ENCODE measurements at regions not wholly inside any gene's neighbourhood (a gene's known extent, or its start where the extent isn't known, plus 50 kb on each side); places are given as distances from the start of the nearest gene placed in this dataset.
A peak's percentile ranks its signal among the peaks of the same experiment; 100 is the strongest.

DNA sequence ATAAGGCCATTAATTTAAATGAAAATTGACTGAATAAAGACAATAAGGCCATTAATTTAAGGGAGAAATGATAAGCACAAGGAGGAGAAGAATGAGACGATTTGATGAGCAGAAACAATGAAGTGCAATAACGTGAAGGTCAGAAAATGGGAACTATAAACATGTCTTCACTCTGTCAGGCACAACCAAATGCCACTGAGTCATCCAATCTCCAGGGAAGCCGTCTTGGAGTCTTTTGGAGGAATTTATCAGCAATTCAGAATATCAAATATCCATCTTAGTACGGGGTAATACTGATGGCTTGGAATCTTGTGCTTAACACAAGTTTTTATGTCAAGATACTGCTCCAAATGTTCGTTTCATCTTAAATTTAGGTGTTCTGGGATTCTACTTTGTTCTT lies 159.9 kb downstream of the CAPZA3 start:
- H3K4me3 ChIP-seq (ENCODE audit: low read length): no peak overlapping the region
- no peak for DNase-seq (ENCODE audit: low read depth)
- TF ChIP-seq, protein P1, sequence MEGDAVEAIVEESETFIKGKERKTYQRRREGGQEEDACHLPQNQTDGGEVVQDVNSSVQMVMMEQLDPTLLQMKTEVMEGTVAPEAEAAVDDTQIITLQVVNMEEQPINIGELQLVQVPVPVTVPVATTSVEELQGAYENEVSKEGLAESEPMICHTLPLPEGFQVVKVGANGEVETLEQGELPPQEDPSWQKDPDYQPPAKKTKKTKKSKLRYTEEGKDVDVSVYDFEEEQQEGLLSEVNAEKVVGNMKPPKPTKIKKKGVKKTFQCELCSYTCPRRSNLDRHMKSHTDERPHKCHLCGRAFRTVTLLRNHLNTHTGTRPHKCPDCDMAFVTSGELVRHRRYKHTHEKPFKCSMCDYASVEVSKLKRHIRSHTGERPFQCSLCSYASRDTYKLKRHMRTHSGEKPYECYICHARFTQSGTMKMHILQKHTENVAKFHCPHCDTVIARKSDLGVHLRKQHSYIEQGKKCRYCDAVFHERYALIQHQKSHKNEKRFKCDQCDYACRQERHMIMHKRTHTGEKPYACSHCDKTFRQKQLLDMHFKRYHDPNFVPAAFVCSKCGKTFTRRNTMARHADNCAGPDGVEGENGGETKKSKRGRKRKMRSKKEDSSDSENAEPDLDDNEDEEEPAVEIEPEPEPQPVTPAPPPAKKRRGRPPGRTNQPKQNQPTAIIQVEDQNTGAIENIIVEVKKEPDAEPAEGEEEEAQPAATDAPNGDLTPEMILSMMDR (IDR thresholded peaks at IDR 0.05; ENCODE audit: insufficient read depth, low read depth, low read length, missing control alignments): no peak

DNA sequence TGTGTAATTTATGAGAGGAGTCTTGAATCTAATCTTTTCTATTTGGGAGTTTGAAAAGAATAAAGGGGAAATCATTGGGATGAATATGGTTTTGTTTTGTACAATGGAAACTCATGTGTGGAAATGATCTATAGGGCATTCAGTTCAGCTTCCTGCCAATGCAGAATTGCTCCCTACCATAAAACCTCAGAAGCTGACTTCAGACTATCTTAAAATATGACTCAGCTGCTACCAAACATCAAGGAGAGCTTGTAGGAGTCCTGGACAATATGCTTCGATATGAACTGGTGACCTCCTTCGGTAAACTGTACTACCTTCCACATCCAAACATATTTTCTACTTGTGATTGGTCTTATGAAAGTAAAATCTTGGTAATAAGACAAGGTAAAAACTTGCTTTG lies 160.6 kb downstream of the CAPZA3 start:
- no peak for DNase-seq (ENCODE audit: low read depth)
- TF ChIP-seq, protein P1 (IDR thresholded peaks at IDR 0.05; ENCODE audit: insufficient read depth, low read depth, low read length, missing control alignments): no peak
- H3K4me3 ChIP-seq (ENCODE audit: low read length): no peak overlapping the region

DNA sequence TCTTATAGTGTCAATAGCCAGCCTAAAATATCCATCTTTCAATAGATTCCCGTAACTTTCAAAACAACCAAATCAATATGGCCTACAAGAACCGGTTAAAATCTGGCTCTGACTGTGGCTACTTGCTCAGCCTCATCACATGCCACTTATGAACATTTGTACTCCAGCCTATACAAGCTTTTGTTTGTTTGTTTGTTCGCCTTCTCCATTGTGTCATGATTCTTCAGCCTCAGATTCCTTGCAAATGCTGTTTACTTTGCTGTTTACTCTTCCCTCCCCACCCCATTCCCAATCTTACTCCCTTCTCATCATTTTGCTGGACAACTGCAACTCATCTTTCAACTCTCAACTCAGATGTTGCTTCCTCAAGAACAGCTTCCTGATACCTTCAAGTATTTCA lies 161.2 kb downstream of the CAPZA3 start:
- H3K4me3 ChIP-seq (ENCODE audit: low read length): no peak overlapping the region
- TF ChIP-seq, protein P1 (IDR thresholded peaks at IDR 0.05; ENCODE audit: insufficient read depth, low read depth, low read length, missing control alignments): no peak
- no peak for DNase-seq (ENCODE audit: low read depth)

DNA sequence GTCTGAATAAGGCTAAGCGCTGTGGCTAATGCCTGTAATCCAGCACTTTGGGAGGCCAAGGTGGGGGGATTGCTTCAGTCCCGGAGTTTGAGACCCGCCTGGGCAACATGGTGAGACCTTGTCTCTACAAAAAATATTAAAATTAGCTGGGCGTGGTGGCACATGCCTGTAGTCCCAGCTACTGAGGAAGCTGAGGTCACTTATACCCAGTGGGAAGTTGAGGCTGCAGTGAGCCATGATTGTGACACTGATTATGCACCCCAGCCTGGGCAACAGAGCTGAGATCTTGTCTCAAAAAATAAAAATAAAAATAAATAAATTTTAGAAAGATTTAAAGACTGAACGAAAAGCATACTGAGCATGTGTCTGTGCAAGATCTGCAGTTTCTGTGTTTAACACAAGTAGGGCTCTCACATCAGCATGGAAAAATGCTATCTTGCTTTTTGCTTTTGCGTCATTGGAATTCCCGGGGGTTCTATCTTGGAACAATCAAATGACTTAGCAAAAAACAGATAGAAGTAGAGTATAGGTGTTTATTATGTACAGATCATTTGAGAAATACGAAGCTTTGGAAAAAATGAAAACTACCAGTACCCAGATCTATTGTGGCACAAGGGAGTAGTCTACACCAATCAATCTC lies 161.9 kb downstream of the CAPZA3 start:
- DNase-seq (ENCODE audit: low read depth): no peak
- H3K4me3 ChIP-seq (ENCODE audit: low read length): no peak overlapping the region
- TF ChIP-seq, protein P1 (IDR thresholded peaks at IDR 0.05; ENCODE audit: insufficient read depth, low read depth, low read length, missing control alignments): no peak

DNA sequence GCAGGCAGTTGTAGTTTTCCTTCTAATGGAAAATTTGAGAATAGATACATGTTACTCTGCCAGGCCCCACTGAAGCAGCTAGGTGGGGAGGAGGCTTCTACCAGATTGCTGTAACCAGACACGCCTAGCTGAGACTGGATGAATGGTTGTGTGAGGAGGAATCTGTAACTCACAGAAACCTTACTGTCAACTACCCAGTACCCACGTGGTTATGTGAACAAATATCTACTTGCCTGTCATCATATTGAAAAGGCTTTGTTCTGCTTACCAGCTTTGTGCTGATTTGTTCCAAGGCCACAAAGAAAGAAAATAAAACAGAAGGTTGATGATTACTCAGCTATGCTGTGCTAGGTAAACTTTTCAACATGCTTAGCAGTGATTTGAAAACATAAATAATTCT lies 167.2 kb downstream of the CAPZA3 start:
- TF ChIP-seq, protein P1 (IDR thresholded peaks at IDR 0.05; ENCODE audit: insufficient read depth, low read depth, low read length, missing control alignments): no peak
- peak; percentile 51 for DNase-seq (ENCODE audit: low read depth)
- H3K4me3 ChIP-seq (ENCODE audit: low read length): no peak overlapping the region

DNA sequence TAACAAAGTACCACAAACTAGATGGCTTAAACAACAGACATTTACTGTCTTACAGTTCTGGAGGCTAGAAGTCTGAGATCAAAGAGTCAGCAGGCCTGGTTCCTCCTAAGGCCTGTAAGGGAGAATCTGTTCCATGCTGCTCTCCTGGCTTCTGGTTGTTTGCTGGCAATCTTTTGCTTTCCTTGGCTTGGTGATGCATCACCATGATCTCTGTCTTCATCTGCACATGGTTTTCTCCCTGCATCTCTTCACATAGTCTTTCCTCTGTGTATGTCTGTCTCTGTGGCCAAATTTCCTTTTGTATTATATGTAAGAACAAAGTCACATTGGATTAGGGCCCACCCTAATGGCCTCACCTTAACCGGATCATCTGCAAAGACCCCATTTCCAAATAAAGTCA lies 168.5 kb downstream of the CAPZA3 start:
- no peak for DNase-seq (ENCODE audit: low read depth)
- TF ChIP-seq, protein P1 (IDR thresholded peaks at IDR 0.05; ENCODE audit: insufficient read depth, low read depth, low read length, missing control alignments): no peak
- no peak overlapping the region for H3K4me3 ChIP-seq (ENCODE audit: low read length)

DNA sequence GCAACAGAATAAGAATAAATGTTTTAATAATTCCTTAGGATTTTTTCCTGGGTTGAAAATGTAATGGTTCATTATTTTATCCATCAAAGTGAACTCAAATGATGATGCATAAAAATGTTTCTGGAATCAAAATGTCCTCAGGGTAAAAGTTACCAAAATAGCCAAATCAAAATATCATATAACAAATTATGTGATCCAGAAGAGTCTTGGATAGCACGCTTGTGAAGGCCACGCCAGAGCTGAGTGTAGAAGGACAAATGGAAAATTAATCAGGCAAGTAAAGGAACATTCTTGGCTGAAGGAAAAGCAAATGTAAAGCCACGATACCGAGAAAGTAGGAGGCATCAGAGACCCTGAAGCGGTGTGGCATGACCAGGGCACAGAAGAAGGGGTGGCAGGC lies 169.2 kb downstream of the CAPZA3 start:
- no peak for DNase-seq (ENCODE audit: low read depth)

More for the DNA sequence above, 169.2 kb downstream of the CAPZA3 start:
- TF ChIP-seq, protein P1 (IDR thresholded peaks at IDR 0.05; ENCODE audit: insufficient read depth, low read depth, low read length, missing control alignments): no peak
- H3K4me3 ChIP-seq (ENCODE audit: low read length): no peak overlapping the region
